IMR-90 (cell line): ENCODE measurements at regions not wholly inside any gene's neighbourhood (a gene's known extent, or its start where the extent isn't known, plus 50 kb on each side); places are given as distances from the start of the nearest gene placed in this dataset.

Experiments
- ATAC-seq: fragments of 200-7000 bp; cut with Tn5 transposase; 2 replicates; pipeline ENCODE4 v1.9.1; 2020; ENCODE audit warnings: low read depth, mild to moderate bottlenecking, moderate library complexity
- BruUV-seq: library from RNA; stranded (reverse); fragments of 400-500 nt; replicated peaks from 2 replicates; lab custom pipeline; 2021; lab: Mats Ljungman, UMichigan
- CTCF ChIA-PET: fragments of 300-600 bp; formaldehyde crosslinking; extraction: SDS; loops from one replicate; lab custom pipeline; 2021; ENCODE audit warnings: antibody characterized with exemption; lab: Yijun Ruan, JAX
- POLR2A ChIA-PET: fragments of 300-600 bp; sonication (Branson Sonifier 250); formaldehyde crosslinking; loops from one replicate; lab custom pipeline; 2022; ENCODE audit warnings: antibody characterized with exemption; ENCODE audit not compliant: unreplicated experiment; lab: Charles Lee
- DNase-seq: peaks from one replicate; pipeline ENCODE4 v3.0.0; 2013
- H2AFZ ChIP-seq: replicated peaks from 2 replicates; pipeline ENCODE3; 2013; ENCODE audit warnings: low read length, mild to moderate bottlenecking; ENCODE audit not compliant: poor library complexity
- H2AK5ac ChIP-seq: 2 replicates; pipeline ENCODE4 v1.6.1; 2013; ENCODE audit warnings: low read depth, low read length, inconsistent platforms
- H2AK9ac ChIP-seq: replicated peaks from 2 replicates; pipeline ENCODE3; 2013; ENCODE audit warnings: mild to moderate bottlenecking, low read depth, low read length, moderate library complexity; ENCODE audit not compliant: poor library complexity
- H2BK120ac ChIP-seq: 2 replicates; pipeline ENCODE4 v1.6.1; 2013; ENCODE audit warnings: low read depth, low read length, inconsistent platforms
- H2BK15ac ChIP-seq: 3 replicates; pipeline ENCODE4 v1.6.1; 2013; ENCODE audit warnings: low read depth, low read length, inconsistent platforms
- H2BK20ac ChIP-seq: 2 replicates; pipeline ENCODE4 v1.6.1; 2013; ENCODE audit warnings: low read depth, mild to moderate bottlenecking, inconsistent platforms, low read length, moderate library complexity
- H2BK5ac ChIP-seq: 2 replicates; pipeline ENCODE4 v1.6.1; 2013; ENCODE audit warnings: mild to moderate bottlenecking, low read depth, low read length, inconsistent platforms; ENCODE audit not compliant: poor library complexity, severe bottlenecking
- H3K14ac ChIP-seq: replicated peaks from 2 replicates; pipeline ENCODE4 v1.6.1; 2013; ENCODE audit warnings: low read depth, low read length, inconsistent platforms
- H3K18ac ChIP-seq: 2 replicates; pipeline ENCODE4 v1.6.1; 2013; ENCODE audit warnings: low read depth, low read length, control low read depth
- H3K23ac ChIP-seq: 2 replicates; pipeline ENCODE4 v1.6.1; 2013; ENCODE audit warnings: low read depth, low read length, inconsistent platforms
- H3K27ac ChIP-seq: 2 replicates; pipeline ENCODE4 v1.5.1; 2013; ENCODE audit warnings: mild to moderate bottlenecking, control low read depth, low read length; ENCODE audit not compliant: insufficient read depth
- H3K27me3 ChIP-seq: 2 replicates; pipeline ENCODE4 v1.6.1; 2013; ENCODE audit warnings: low read length; ENCODE audit not compliant: control insufficient read depth, insufficient read depth
- H3K36me3 ChIP-seq: 2 replicates; pipeline ENCODE4 v1.6.1; 2013; ENCODE audit warnings: low read length, mixed read lengths; ENCODE audit not compliant: control insufficient read depth, insufficient read depth
- H3K4ac ChIP-seq: 2 replicates; pipeline ENCODE4 v1.6.1; 2013; ENCODE audit warnings: low read depth, low read length, inconsistent platforms
- H3K4me1 ChIP-seq: 2 replicates; pipeline ENCODE4 v1.6.1; 2013; ENCODE audit warnings: low read length, mixed read lengths; ENCODE audit not compliant: control insufficient read depth, insufficient read depth
- H3K4me2 ChIP-seq: 2 replicates; pipeline ENCODE4 v1.6.1; 2013; ENCODE audit warnings: low read depth, mild to moderate bottlenecking, control low read depth, low read length, moderate library complexity
- H3K4me3 ChIP-seq: 2 replicates; pipeline ENCODE4 v1.5.1; 2013; ENCODE audit warnings: low read depth, mild to moderate bottlenecking, control low read depth, low read length, moderate library complexity; ENCODE audit not compliant: insufficient read depth
- H3K56ac ChIP-seq: 2 replicates; pipeline ENCODE4 v1.6.1; 2013; ENCODE audit warnings: low read length, inconsistent platforms; ENCODE audit not compliant: insufficient read depth; ENCODE audit errors: extremely low read depth
- H3K79me1 ChIP-seq, 2 experiments: 2 replicates each; pipeline ENCODE4 v1.6.1; 2013; ENCODE audit warnings: low read length in 2 of 2, inconsistent platforms in 1 of 2, low read depth in 1 of 2
- H3K9ac ChIP-seq: 2 replicates; pipeline ENCODE4 v1.6.1; 2013; ENCODE audit warnings: low read depth, low read length, control low read depth
- H3K9me1 ChIP-seq: 2 replicates; pipeline ENCODE4 v1.6.1; 2013; ENCODE audit warnings: low read length, inconsistent platforms; ENCODE audit not compliant: insufficient read depth
- H3K9me3 ChIP-seq: 2 replicates; pipeline ENCODE4 v1.6.1; 2013; ENCODE audit warnings: low read length; ENCODE audit not compliant: control insufficient read depth, insufficient read depth
- H4K20me1 ChIP-seq: 2 replicates; pipeline ENCODE4 v1.6.1; 2013; ENCODE audit warnings: low read length, inconsistent platforms; ENCODE audit not compliant: insufficient read depth
- H4K5ac ChIP-seq: 2 replicates; pipeline ENCODE4 v1.6.1; 2013; ENCODE audit warnings: mild to moderate bottlenecking, low read depth, low read length, control low read depth
- H4K8ac ChIP-seq, 2 experiments: 2 replicates each; pipeline ENCODE4 v1.6.1; 2013; ENCODE audit warnings: low read depth in 2 of 2, low read length in 2 of 2, control low read depth in 1 of 2, inconsistent platforms in 1 of 2
- H4K91ac ChIP-seq: 2 replicates; pipeline ENCODE4 v1.6.1; 2013; ENCODE audit warnings: low read depth, low read length, inconsistent platforms; ENCODE audit not compliant: insufficient read depth
- CHD1 ChIP-seq: IDR thresholded peaks from 2 replicates; pipeline ENCODE4 v1.6.1; 2012; ENCODE audit warnings: low read depth, low read length, improper control_type of control experiment
- WGBS, 2 experiments: methylation state at CpG; one replicate each; pipeline versions ENCODE4 v1.1.5 to v1.1.7; 2013; ENCODE audit warnings: missing lambda C conversion rate in 2 of 2; ENCODE audit not compliant: insufficient read length in 1 of 2; ENCODE audit errors: extremely low coverage in 2 of 2; 5-methylcytosine and 5-hydroxymethylcytosine counted together
- dilution Hi-C: fragments of 300-500 bp; cut with HindIII; formaldehyde crosslinking; loops from one replicate; pipeline ENCODE4 v1.14.3; 2018; ENCODE audit warnings: low sequenced_read_pairs; ENCODE audit not compliant: unreplicated experiment
- in situ Hi-C: fragments of 300-500 bp; cut with MboI; formaldehyde crosslinking; loops from 3 replicates; pipeline ENCODE4 v1.14.3; 2019; ENCODE audit warnings: low sequenced_read_pairs, inconsistent platforms, mixed read lengths
- intact Hi-C: fragments of 100-400 bp; cut with micrococcal nuclease; formaldehyde crosslinking; loops from 2 replicates; pipeline ENCODE4 v1.10.0; 2022

DNA sequence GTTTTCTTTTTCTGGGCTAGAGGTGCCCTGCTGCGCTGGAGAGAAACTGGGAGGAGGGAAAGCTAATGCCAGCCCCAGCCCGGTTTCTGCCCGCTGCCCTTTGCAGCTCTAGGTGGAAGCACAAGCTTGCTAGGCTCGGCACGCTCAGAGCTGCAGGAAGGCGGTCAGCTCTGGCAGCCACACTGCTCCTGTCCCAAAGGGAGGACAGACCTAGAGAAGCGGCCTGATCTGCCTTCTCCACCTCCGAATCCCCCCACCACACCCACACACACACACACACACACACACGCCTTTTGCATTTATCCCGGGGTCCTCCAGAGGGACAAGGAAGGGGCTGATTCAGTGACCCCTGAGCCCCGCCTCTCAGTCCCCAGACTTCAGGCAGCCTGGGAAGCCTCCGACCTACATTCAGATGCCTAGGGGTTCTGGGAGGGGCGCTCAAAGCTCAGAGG is 418.1 kb downstream of the SOX9 start:
- ChIA-PET POLR2A (no interaction called here), CTCF (interaction anchor here (1.0 to 1.9 kb wide), 5 partner anchors 18 to 419 kb away, joined by 3 to 9 read pairs (median 3); partner anchors contain the start of gene SOX9)
- H3K9me1 ChIP-seq, result no peaks in the 10 kb centered on the region
- no peak overlapping the region for H3K27ac ChIP-seq
- ATAC-seq, result no peak
- H4K20me1 ChIP-seq, result 0 out of 2 replicates have a peak, but pooled peaks cover 4% of the 10 kb centered on the region
- DNase-seq, result no peak
- H2BK15ac ChIP-seq, result no peak overlapping the region
- peaks cover 3% of the 10 kb centered on the region; the same call in 1 of the 2 replicates for H3K4me1 ChIP-seq
- no peak overlapping the region for H3K4me2 ChIP-seq
- no TSS peak for BruUV-seq
- TF ChIP-seq CHD1, result no peak
- no peaks in the 10 kb centered on the region for H3K27me3 ChIP-seq
- H3K9me3 ChIP-seq, result no peaks in the 10 kb centered on the region; the same call in 1 of the 2 replicates
- 78% methylated on average over 4 of the region's 13 CpGs; no CpG with 5 or more reads in 1 of the 2 experiments for WGBS, 2 experiments
- no peaks in the 10 kb centered on the region for H3K36me3 ChIP-seq
- H3K14ac ChIP-seq, result no peak overlapping the region; the same call in 1 of the 2 replicates
- no peak overlapping the region for H2AFZ ChIP-seq
- peak overlapping the region; percentile 63; the same call in 1 of the 2 replicates for H2BK120ac ChIP-seq
- dilution Hi-C loops, result no loop called here
- H4K8ac ChIP-seq, result peak overlapping the region; percentile 52 to 62; a peak in 2 of 4 replicates
- H4K91ac ChIP-seq, result peak overlapping the region; percentile 48; the same call in 1 of the 2 replicates
- in situ Hi-C loops, result loop anchor here (5.0 to 25.0 kb wide), 5 partner anchors 402 to 1427 kb away; no protein-coding TSS in a partner anchor
- no peak overlapping the region; the same call in 1 of the 2 replicates for H4K5ac ChIP-seq
- H2AK9ac ChIP-seq, result peak overlapping the region; percentile 35
- H3K79me1 ChIP-seq, result peaks cover 44 to 70% of the 10 kb centered on the region in 2 experiments
- intact Hi-C loops, result no loop called here
- no peak overlapping the region for H2BK5ac ChIP-seq
- no peak overlapping the region for H3K4me3 ChIP-seq
- no peak overlapping the region for H3K18ac ChIP-seq
- no peak overlapping the region for H3K9ac ChIP-seq
- H3K23ac ChIP-seq, result no peak overlapping the region; the same call in 1 of the 2 replicates
- H2AK5ac ChIP-seq, result 0 out of 2 replicates have a peak overlapping the region, but pooled peaks have one; percentile 62
- peak overlapping the region; percentile 14; the same call in 1 of the 2 replicates for H2BK20ac ChIP-seq
- no peak overlapping the region for H3K56ac ChIP-seq
- H3K4ac ChIP-seq, result peak overlapping the region; percentile 70
